Chondrocyte (in vitro differentiated cells): ENCODE measurements at regions not wholly inside any gene's neighbourhood (a gene's known extent, or its start where the extent isn't known, plus 50 kb on each side); places are given as distances from the start of the nearest gene placed in this dataset.

Experiments used
- DNase-seq: peaks from one replicate; pipeline ENCODE4 v3.0.0; 2021; ENCODE audit warnings: mixed read lengths, low spot score
- H3K27ac Mint-ChIP-seq: one replicate; pipeline ENCODE4 v1.8.0; 2021; ENCODE audit warnings: mild to moderate bottlenecking, moderate library complexity, mixed read lengths; ENCODE audit not compliant: unreplicated experiment
- H3K27me3 Mint-ChIP-seq: 2 replicates; pipeline ENCODE4 v1.8.0; 2021; ENCODE audit warnings: low read depth, mixed read lengths
- H3K36me3 Mint-ChIP-seq: 2 replicates; pipeline ENCODE4 v1.8.0; 2021; ENCODE audit warnings: low read depth, mixed read lengths
- H3K4me1 Mint-ChIP-seq: 2 replicates; pipeline ENCODE4 v1.8.0; 2021; ENCODE audit warnings: low read depth, mild to moderate bottlenecking, mixed read lengths
- H3K4me3 Mint-ChIP-seq: one replicate; pipeline ENCODE4 v1.8.0; 2021; ENCODE audit warnings: mild to moderate bottlenecking, moderate library complexity, mixed read lengths; ENCODE audit not compliant: unreplicated experiment
- H3K9me3 Mint-ChIP-seq: 2 replicates; pipeline ENCODE4 v1.8.0; 2021; ENCODE audit warnings: low read depth, mixed read lengths
- CTCF ChIP-seq: fragments of 200-600 bp; sonication (generic); IDR thresholded peaks from 2 replicates; pipeline ENCODE4 v1.5.0; 2021; ENCODE audit warnings: antibody characterized with exemption, mild to moderate bottlenecking, moderate library complexity

GRCh38 chr6:10221178-10221577 lies 193.7 kb downstream of the TFAP2A start:
- Mint-ChIP-seq H3K4me1 (peaks cover under 1% of the 10 kb centered on the region), H3K27ac (no peak overlapping the region), H3K9me3 (peaks cover 7% of the 10 kb centered on the region), H3K36me3 (no peaks in the 10 kb centered on the region), H3K4me3 (no peak overlapping the region), H3K27me3 (no peaks in the 10 kb centered on the region)
- TF ChIP-seq CTCF: no peak
- no peak for DNase-seq

- Mint-ChIP-seq H3K27me3 (no peaks in the 10 kb centered on the region), H3K9me3 (no peaks in the 10 kb centered on the region), H3K4me3 (no peak overlapping the region), H3K27ac (no peak overlapping the region), H3K36me3 (no peaks in the 10 kb centered on the region), H3K4me1 (peaks cover 4% of the 10 kb centered on the region)
- DNase-seq: no peak
- TF ChIP-seq CTCF: no peak
Observed at GRCh38 chr6:10219510-10219909, 195.4 kb downstream of the TFAP2A start.

- H3K27me3 Mint-ChIP-seq: no peaks in the 10 kb centered on the region
- no peak overlapping the region for H3K27ac Mint-ChIP-seq
- H3K4me3 Mint-ChIP-seq: no peak overlapping the region
Observed at GRCh38 chr6:10217111-10217510, 197.8 kb downstream of the TFAP2A start.

GRCh38 chr6:10215326-10216110 lies 199.4 kb downstream of the TFAP2A start:
- Mint-ChIP-seq H3K36me3 (no peaks in the 10 kb centered on the region), H3K27ac (no peak overlapping the region), H3K9me3 (no peaks in the 10 kb centered on the region), H3K27me3 (no peaks in the 10 kb centered on the region), H3K4me3 (no peak overlapping the region), H3K4me1 (peaks cover 5% of the 10 kb centered on the region)
- DNase-seq: no peak
- TF ChIP-seq CTCF: no peak

More at GRCh38 chr6:10217111-10217510, 197.8 kb downstream of the TFAP2A start:
- H3K9me3 Mint-ChIP-seq: no peaks in the 10 kb centered on the region
- no peak for DNase-seq
- H3K4me1 Mint-ChIP-seq: peaks cover 4% of the 10 kb centered on the region
- TF ChIP-seq CTCF: no peak
- no peaks in the 10 kb centered on the region for H3K36me3 Mint-ChIP-seq

GRCh38 chr6:10210052-10210451 lies 204.8 kb downstream of the TFAP2A start:
- H3K9me3 Mint-ChIP-seq: no peaks in the 10 kb centered on the region
- no peak for TF ChIP-seq CTCF
- no peaks in the 10 kb centered on the region for H3K36me3 Mint-ChIP-seq
- no peak overlapping the region for H3K4me3 Mint-ChIP-seq
- no peaks in the 10 kb centered on the region for H3K27me3 Mint-ChIP-seq
- H3K4me1 Mint-ChIP-seq: peaks cover 24% of the 10 kb centered on the region
- no peak for DNase-seq
- no peak overlapping the region for H3K27ac Mint-ChIP-seq
